ENCODE measurements at regions not wholly inside any gene's neighbourhood (a gene's known extent, or its start where the extent isn't known, plus 50 kb on each side); places are given as distances from the start of the nearest gene placed in this dataset.

- Histone ChIP-seq H3K27me3 (ENCODE audit: control insufficient read depth in 2 of 2, insufficient read depth in 2 of 2, low read length in 2 of 2) (no peaks in the 10 kb centered on the region), H3K9me1 (replicated peaks; ENCODE audit: control insufficient read depth, extremely low read depth, insufficient read depth, low read length) (no peaks in the 10 kb centered on the region), H3K9ac (replicated peaks; ENCODE audit: extremely low read depth, insufficient read depth, low read length) (no peak overlapping the region), H3K4me3 (replicated peaks in 1 of 3; ENCODE audit: insufficient read depth in 1 of 3, low read depth in 1 of 3, low read length in 3 of 3) (no peak overlapping the region), H2AFZ (ENCODE audit: low read depth, low read length) (no peak overlapping the region), H4K20me1 (replicated peaks; ENCODE audit: control insufficient read depth, extremely low read depth, insufficient read depth, low read length) (no peaks in the 10 kb centered on the region), H3K4me2 (ENCODE audit: insufficient read depth, low read length) (no peak overlapping the region), H3K79me2 (ENCODE audit: control insufficient read depth, insufficient read depth, low read length) (no peaks in the 10 kb centered on the region), H3K4me1 (ENCODE audit: control insufficient read depth, extremely low read depth, insufficient read depth, low read length) (peaks cover 37% of the 10 kb centered on the region), H3K9me3 (replicated peaks; ENCODE audit: control insufficient read depth, insufficient read depth, low read length) (no peaks in the 10 kb centered on the region), H3K36me3 (ENCODE audit: control insufficient read depth in 2 of 2, extremely low read depth in 1 of 2, insufficient read depth in 2 of 2, low read length in 2 of 2) (no peaks in the 10 kb centered on the region), H3K27ac (ENCODE audit: insufficient read depth, low read depth, low read length) (no peak overlapping the region)
- CTCF ChIA-PET = interaction anchor here (5.3 kb wide), 1 partner anchor 253 kb away, joined by 38 read pairs; the partner anchor contains the start of gene FRMD6
- TF ChIP-seq JUN (IDR thresholded peaks at IDR 0.05; ENCODE audit: borderline replicate concordance, insufficient read depth, insufficient read length, low read depth) (no peak), POLR2A (IDR thresholded peaks at IDR 0.05; ENCODE audit: low read depth, low read length) (no peak), EZH2 (IDR thresholded peaks at IDR 0.05; ENCODE audit: borderline replicate concordance, low read depth, low read length, severe bottlenecking) (no peak), GATA2 (IDR thresholded peaks at IDR 0.05; ENCODE audit: insufficient read depth, insufficient read length, low read depth, low read length) (no peak), POLR2AphosphoS5 (IDR thresholded peaks at IDR 0.05; ENCODE audit: insufficient read depth, low read depth, low read length) (no peak), FOS (IDR thresholded peaks at IDR 0.05; ENCODE audit: borderline replicate concordance, insufficient read depth, low read length) (no peak)
- no peak for DNase-seq (ENCODE audit: low read depth, low spot score)
- intact Hi-C loops (cut with micrococcal nuclease) (no loop called here), dilution Hi-C loops (cut with MboI; ENCODE audit: extremely low pct_ligation_motif_present, low sequenced_read_pairs) (no loop called here)
- POLR2A ChIA-PET = no interaction called here
- BruUV-seq (replicated peaks) = no TSS peak
- FAIRE-seq = no peak
Measured at GRCh38 chr14:51400139-51400538, 160.1 kb downstream of the TMX1 start.

- TF ChIP-seq CTCF (IDR thresholded peaks at IDR 0.05; ENCODE audit: extremely low read depth in 1 of 2, insufficient read depth in 1 of 2, low read depth in 1 of 2, low read length in 2 of 2) (no peak), MYC (IDR thresholded peaks at IDR 0.05; ENCODE audit: low read depth, low read length) (no peak), EZH2 (IDR thresholded peaks at IDR 0.05; ENCODE audit: borderline replicate concordance, low read depth, low read length, severe bottlenecking) (no peak), GATA2 (IDR thresholded peaks at IDR 0.05; ENCODE audit: insufficient read depth, insufficient read length, low read depth, low read length) (no peak)
- no peaks in the 10 kb centered on the region for H3K79me2 ChIP-seq (ENCODE audit: control insufficient read depth, insufficient read depth, low read length)
- no peak overlapping the region for H3K27ac ChIP-seq (ENCODE audit: insufficient read depth, low read depth, low read length)
- dilution Hi-C loops (cut with MboI; ENCODE audit: extremely low pct_ligation_motif_present, low sequenced_read_pairs) = no loop called here
- peaks cover 28% of the 10 kb centered on the region for H3K4me1 ChIP-seq (ENCODE audit: control insufficient read depth, extremely low read depth, insufficient read depth, low read length)
- no peaks in the 10 kb centered on the region for H3K27me3 ChIP-seq (ENCODE audit: control insufficient read depth in 2 of 2, insufficient read depth in 2 of 2, low read length in 2 of 2)
- no peaks in the 10 kb centered on the region for H3K36me3 ChIP-seq (ENCODE audit: control insufficient read depth in 2 of 2, extremely low read depth in 1 of 2, insufficient read depth in 2 of 2, low read length in 2 of 2)
- H3K4me2 ChIP-seq (ENCODE audit: insufficient read depth, low read length) = no peak overlapping the region
- no TSS peak for BruUV-seq (replicated peaks)
- no peaks in the 10 kb centered on the region for H4K20me1 ChIP-seq (replicated peaks; ENCODE audit: control insufficient read depth, extremely low read depth, insufficient read depth, low read length)
- H3K4me3 ChIP-seq (replicated peaks in 1 of 3; ENCODE audit: insufficient read depth in 1 of 3, low read depth in 1 of 3, low read length in 3 of 3) = no peak overlapping the region
- POLR2A ChIA-PET = no interaction called here
- DNase-seq (ENCODE audit: low read depth, low spot score) = no peak
- no peak for FAIRE-seq
- CTCF ChIA-PET = no interaction called here
- H3K9me3 ChIP-seq (replicated peaks; ENCODE audit: control insufficient read depth, insufficient read depth, low read length) = no peaks in the 10 kb centered on the region
- H3K9ac ChIP-seq (replicated peaks; ENCODE audit: extremely low read depth, insufficient read depth, low read length) = no peak overlapping the region
- H3K9me1 ChIP-seq (replicated peaks; ENCODE audit: control insufficient read depth, extremely low read depth, insufficient read depth, low read length) = no peaks in the 10 kb centered on the region
- intact Hi-C loops (cut with micrococcal nuclease) = no loop called here
- no peak overlapping the region for H2AFZ ChIP-seq (ENCODE audit: low read depth, low read length)
Measured at GRCh38 chr14:51401272-51401671, 161.2 kb downstream of the TMX1 start.

Measured in endothelial cell of umbilical vein (primary cell).